HG03558 (cell line): ENCODE measurements at regions not wholly inside any gene's neighbourhood (a gene's known extent, or its start where the extent isn't known, plus 50 kb on each side); places are given as distances from the start of the nearest gene placed in this dataset.
"Not testable (repeated sequence)": the region's sequence is repeated elsewhere in the genome, so short reads cannot be mapped to it uniquely, and the experiment has no call there.

Experiments used
- ATAC-seq: cut with Tn5 transposase; IDR thresholded peaks from one replicate; pipeline ENCODE4 v1.9.1; 2021; ENCODE audit warnings: moderate number of reproducible peaks; ENCODE audit not compliant: unreplicated experiment; ENCODE audit errors: extremely low read depth

DNA sequence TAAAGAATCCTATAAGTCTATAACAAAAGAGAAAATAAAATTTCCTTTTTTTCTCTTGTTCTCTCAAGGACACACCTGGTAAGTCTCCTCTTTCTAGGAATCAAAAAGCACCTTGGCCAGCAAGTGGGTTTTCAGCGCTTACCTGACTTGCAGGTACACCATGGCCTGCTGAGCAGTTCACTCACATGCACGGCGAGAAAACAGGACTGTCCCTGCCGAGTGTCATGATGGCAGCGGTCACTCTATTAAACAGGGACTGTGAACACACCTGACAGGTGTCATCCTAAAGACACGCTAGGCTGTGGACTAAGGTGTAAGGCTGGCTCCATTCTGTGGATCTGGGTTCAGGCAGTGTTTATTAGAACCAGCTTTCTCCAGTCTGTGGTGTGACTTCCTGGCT, 170.2 kb downstream of the TEX29 start:
- no peak for ATAC-seq

GRCh38 chr13:111491021-111491420, 170.6 kb downstream of the TEX29 start:
- ATAC-seq: no peak

GRCh38 chr13:111491659-111492058, 171.2 kb downstream of the TEX29 start:
- ATAC-seq: no peak

GRCh38 chr13:111492341-111492950, 172.0 kb downstream of the TEX29 start:
- ATAC-seq: no peak

- no peak for ATAC-seq
Observed at GRCh38 chr13:111492958-111493357, 172.5 kb downstream of the TEX29 start.

- no peak for ATAC-seq
Observed at GRCh38 chr13:111493468-111493867, 173.0 kb downstream of the TEX29 start.

DNA sequence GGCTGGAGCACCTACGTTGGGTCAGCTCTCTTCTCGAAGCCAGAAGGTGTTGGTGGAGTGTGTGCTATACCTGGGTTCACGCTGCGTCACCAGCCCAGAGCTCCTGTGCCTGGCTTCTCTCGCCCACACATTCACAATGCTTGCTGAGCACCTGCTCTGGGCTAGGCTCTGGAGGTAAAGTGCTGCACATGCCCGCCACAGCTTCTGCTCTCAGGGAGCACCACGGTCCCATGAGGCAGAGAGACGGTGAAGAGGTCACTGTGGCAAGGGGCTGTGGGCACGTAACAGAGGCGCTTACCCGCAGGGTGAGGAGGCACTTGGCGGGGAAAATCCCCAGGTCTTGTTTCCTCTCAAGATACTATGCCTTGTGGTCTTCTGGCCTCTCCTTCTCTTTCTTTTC, 174.2 kb downstream of the TEX29 start:
- no peak for ATAC-seq

DNA sequence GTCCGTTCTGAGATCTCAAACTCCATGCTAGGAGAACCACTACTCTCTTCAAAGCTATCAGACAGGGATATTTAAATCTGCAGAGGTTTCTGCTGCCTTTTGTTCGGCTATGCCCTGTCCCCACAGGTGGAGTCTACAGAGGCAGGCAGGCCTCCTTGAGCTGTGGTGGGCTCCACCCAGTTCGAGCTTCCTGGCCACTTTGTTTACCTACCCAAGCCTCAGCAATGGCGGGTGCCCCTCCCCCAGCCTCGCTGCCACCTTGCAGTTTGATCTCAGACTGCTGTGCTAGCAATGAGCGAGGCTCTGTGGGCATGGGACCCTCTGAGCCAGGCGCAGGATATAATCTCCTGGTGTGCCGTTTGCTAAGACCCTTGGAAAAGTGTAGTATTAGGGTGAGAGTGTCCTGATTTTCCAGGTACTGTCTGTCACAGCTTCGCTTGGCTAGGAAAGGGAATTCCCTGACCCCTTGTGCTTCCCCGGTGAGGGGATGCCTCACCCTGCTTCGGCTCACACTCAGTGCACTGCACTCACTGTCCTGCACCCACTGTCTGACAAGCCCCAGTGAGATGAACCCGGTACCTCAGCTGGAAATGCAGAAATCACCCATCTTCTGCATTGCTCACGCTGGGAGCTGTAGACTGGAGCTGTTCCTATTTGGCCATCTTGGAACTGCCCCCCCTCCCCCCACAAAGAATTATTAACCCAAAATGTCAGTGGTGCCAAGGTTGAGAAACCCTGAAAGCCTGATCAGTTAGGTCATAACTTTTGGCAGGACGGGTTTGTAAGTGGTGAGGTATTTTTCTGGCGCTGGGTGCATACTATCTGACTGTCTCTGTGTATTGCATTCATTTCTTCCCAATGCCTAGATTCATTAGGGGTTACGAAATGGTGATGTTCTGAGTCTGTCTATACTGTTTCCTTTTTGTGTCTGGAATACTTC, 181.4 kb downstream of the TEX29 start:
- ATAC-seq: not testable (repeated sequence)

GRCh38 chr13:111502957-111503356, 182.5 kb downstream of the TEX29 start:
- no peak for ATAC-seq

- no peak for ATAC-seq
Observed at GRCh38 chr13:111503376-111503775, 182.9 kb downstream of the TEX29 start.

- ATAC-seq: no peak
Observed at GRCh38 chr13:111503905-111504695, 183.7 kb downstream of the TEX29 start.

GRCh38 chr13:111505175-111505777, 184.8 kb downstream of the TEX29 start:
- ATAC-seq: no peak

GRCh38 chr13:111506125-111506524, 185.7 kb downstream of the TEX29 start:
- no peak for ATAC-seq

DNA sequence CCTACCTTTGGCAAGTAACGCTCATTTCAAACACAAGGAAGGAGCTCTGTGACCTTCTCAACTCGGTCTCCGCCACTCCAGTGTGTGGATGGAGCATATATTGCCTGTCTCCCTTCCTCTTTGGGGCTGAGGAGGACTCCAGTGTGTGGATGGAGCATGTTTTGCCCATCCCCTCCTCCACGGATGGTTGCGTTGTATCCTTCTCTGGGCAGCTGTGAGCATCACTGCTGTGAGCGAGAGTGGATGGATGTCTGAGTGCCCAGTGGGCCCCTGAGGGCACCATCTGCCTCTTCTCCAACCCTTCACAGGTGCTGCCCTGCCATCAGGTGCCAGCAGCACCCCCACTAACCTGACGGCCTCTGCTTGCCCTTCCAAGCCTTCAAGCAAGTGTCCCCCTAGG, 186.2 kb downstream of the TEX29 start:
- no peak for ATAC-seq

DNA sequence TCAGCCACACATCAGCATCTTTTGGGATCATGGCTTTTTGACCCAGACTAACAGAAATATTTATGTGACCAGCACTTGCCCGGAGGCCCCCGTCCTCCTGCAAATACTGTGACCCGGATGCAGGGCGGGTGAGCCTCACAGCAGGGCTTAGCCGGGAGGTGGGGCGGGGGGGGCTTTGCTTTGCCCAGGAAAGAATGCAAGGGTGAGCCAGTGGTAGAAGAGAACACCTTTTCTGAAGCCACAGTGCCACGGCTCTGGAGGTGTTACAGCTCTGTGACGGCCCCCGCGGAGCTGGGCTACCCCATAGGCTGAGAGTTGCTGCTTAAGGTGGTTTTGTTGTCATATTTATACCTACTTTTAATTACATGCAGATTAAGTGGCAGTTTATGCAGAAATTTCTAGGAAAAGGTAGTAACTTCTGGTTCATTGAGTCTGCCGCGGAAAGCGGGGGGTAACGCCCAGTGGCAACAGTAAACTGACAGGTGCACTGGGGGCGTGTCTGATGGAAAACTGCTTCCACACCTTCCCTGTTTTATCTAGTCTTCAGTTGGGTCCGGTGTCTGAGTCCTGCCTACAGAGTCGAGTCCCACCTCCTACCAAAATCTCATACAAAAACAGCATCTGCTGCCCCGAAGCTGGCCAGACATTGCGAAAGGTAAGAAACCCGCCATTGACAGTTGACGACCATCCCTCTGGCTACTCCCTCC, 187.9 kb downstream of the TEX29 start:
- no peak for ATAC-seq

- no peak for ATAC-seq
Observed at GRCh38 chr13:111508902-111509509, 188.6 kb downstream of the TEX29 start.

- ATAC-seq: no peak
Observed at GRCh38 chr13:111510502-111511218, 190.2 kb downstream of the TEX29 start.

GRCh38 chr13:111511219-111511732, 190.8 kb downstream of the TEX29 start:
- no peak for ATAC-seq
